ENCODE measurements at regions not wholly inside any gene's neighbourhood (a gene's known extent, or its start where the extent isn't known, plus 50 kb on each side); places are given as distances from the start of the nearest gene placed in this dataset.

DNA sequence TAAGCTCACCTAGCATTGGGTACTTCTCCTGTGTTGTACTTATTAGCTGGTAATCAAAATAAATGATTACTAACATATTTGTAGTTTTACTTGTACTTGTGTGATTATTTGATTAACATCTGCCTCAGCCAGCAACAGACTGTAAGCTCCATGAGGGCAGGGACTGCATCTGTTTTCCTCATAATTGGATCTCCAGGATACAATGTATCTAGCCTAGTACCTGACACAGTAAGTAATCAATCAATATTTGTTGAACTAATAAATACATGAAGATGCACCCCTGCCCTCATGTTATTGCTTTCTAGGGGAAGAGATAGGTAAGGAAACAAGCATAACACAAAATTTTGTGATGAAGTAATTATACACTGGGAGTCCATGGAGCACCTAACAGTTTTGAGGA lies 101.5 kb downstream of the TENT5C start:
- TF ChIP-seq CTCF (IDR thresholded peaks at IDR 0.05; ENCODE audit: control extremely low read depth in 1 of 3, insufficient read depth in 1 of 3, low read depth in 1 of 3, low read length in 3 of 3) = no peak
- TF ChIP-seq KDM4A (IDR thresholded peaks at IDR 0.05; ENCODE audit: low read depth, low read length, severe bottlenecking) = no peak
- TF ChIP-seq SIN3A (conservative IDR thresholded peaks at IDR 0.05 in 1 of 2, IDR thresholded peaks at IDR 0.05 in 1 of 2; ENCODE audit: low read depth in 1 of 2, low read length in 2 of 2) = no peak
- TF ChIP-seq TAF7 (optimal IDR thresholded peaks at IDR 0.05; ENCODE audit: borderline replicate concordance, low read depth, low read length) = no peak
- no peak for TF ChIP-seq HDAC6 (IDR thresholded peaks at IDR 0.05; ENCODE audit: low read depth, low read length)
- TF ChIP-seq MAFK (IDR thresholded peaks at IDR 0.05; ENCODE audit: low read depth, low read length) = no peak
- TF ChIP-seq GABPA (IDR thresholded peaks at IDR 0.05; ENCODE audit: borderline replicate concordance, insufficient read depth, low read length) = no peak
- TF ChIP-seq NRF1 (IDR thresholded peaks at IDR 0.05; ENCODE audit: low read depth, low read length) = no peak
- TF ChIP-seq TCF12 (IDR thresholded peaks at IDR 0.05; ENCODE audit: low read depth, low read length) = no peak
- TF ChIP-seq, protein P1, sequence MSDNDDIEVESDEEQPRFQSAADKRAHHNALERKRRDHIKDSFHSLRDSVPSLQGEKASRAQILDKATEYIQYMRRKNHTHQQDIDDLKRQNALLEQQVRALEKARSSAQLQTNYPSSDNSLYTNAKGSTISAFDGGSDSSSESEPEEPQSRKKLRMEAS (IDR thresholded peaks at IDR 0.05) = no peak
- TF ChIP-seq POU5F1 (IDR thresholded peaks at IDR 0.05; ENCODE audit: low read depth, low read length) = no peak
- TF ChIP-seq EZH2 (IDR thresholded peaks at IDR 0.05; ENCODE audit: low read depth, low read length, severe bottlenecking) = no peak

Data from H1 (cell line).